Retinal pigment epithelial cell (primary cell): ENCODE measurements at regions not wholly inside any gene's neighbourhood (a gene's known extent, or its start where the extent isn't known, plus 50 kb on each side); places are given as distances from the start of the nearest gene placed in this dataset.

Source experiments
- DNase-seq: peaks from one replicate; pipeline ENCODE4 v3.0.0-alpha.2; 2010; ENCODE audit warnings: low read depth
- H3K4me3 ChIP-seq: 2 replicates; pipeline ENCODE4 v1.5.1; 2011; ENCODE audit warnings: mild to moderate bottlenecking, low read length, control low read depth, moderate library complexity
- TF ChIP-seq, protein P1 (sequence below): conservative IDR thresholded peaks from 2 replicates; pipeline ENCODE4 v1.5.1; 2011; ENCODE audit warnings: low read depth, low read length, control low read depth, inconsistent platforms

GRCh38 chr9:91047993-91048607, 246.5 kb downstream of the SYK start:
- no peak for DNase-seq
- H3K4me3 ChIP-seq, result no peak overlapping the region
- TF ChIP-seq, protein P1, sequence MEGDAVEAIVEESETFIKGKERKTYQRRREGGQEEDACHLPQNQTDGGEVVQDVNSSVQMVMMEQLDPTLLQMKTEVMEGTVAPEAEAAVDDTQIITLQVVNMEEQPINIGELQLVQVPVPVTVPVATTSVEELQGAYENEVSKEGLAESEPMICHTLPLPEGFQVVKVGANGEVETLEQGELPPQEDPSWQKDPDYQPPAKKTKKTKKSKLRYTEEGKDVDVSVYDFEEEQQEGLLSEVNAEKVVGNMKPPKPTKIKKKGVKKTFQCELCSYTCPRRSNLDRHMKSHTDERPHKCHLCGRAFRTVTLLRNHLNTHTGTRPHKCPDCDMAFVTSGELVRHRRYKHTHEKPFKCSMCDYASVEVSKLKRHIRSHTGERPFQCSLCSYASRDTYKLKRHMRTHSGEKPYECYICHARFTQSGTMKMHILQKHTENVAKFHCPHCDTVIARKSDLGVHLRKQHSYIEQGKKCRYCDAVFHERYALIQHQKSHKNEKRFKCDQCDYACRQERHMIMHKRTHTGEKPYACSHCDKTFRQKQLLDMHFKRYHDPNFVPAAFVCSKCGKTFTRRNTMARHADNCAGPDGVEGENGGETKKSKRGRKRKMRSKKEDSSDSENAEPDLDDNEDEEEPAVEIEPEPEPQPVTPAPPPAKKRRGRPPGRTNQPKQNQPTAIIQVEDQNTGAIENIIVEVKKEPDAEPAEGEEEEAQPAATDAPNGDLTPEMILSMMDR, result no peak

DNA sequence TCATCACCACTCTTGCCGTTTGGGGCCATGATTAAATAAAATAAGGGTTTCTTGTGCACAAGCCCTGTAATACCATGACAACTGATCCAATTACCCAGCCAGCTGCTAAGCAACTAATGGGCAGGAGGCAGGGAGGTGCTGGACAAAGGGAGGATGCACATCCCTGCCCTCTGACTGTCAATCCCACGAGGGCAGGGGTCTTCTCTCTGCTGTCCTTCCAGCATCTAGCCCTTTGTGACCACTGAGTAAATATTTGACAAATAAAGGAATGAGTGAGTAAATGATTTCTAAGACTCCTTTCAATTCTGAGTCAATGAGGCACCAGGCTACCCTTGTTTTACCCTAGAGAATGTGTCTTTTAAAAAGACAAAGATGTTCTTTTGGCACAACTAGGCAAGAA, 247.1 kb downstream of the SYK start:
- no peak for DNase-seq
- H3K4me3 ChIP-seq, result no peak overlapping the region
- TF ChIP-seq, protein P1, result no peak

- no peak for DNase-seq
- TF ChIP-seq, protein P1, result no peak
These were observed 252.2 kb downstream of the SYK start for GRCh38 chr9:91053824-91054223.

GRCh38 chr9:91055845-91056244, 254.2 kb downstream of the SYK start:
- DNase-seq, result no peak
- no peak overlapping the region for H3K4me3 ChIP-seq
- TF ChIP-seq, protein P1, result no peak

More at GRCh38 chr9:91053824-91054223, 252.2 kb downstream of the SYK start:
- H3K4me3 ChIP-seq, result no peak overlapping the region

DNA sequence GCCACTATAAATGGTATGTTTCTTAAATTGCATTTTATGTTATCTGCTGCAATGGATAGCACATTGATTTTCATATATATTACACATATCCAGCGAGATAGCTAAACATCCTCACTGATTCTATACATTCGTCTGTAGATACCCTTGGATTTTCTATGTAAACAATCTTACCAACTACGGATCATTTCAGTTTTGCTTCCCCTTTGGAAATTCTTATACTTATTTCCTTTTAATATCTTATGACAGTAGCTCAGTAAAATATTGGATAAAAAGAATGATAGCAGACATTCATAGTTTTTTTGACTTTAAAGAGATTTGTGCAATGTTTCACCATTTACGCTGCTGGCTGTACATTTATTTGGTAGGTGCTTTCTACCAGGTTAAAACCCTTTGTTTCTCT, 254.9 kb downstream of the SYK start:
- TF ChIP-seq, protein P1, result no peak
- DNase-seq, result no peak
- H3K4me3 ChIP-seq, result no peak overlapping the region

GRCh38 chr9:91056917-91057316, 255.3 kb downstream of the SYK start:
- no peak overlapping the region for H3K4me3 ChIP-seq
- TF ChIP-seq, protein P1, result no peak
- DNase-seq, result no peak

DNA sequence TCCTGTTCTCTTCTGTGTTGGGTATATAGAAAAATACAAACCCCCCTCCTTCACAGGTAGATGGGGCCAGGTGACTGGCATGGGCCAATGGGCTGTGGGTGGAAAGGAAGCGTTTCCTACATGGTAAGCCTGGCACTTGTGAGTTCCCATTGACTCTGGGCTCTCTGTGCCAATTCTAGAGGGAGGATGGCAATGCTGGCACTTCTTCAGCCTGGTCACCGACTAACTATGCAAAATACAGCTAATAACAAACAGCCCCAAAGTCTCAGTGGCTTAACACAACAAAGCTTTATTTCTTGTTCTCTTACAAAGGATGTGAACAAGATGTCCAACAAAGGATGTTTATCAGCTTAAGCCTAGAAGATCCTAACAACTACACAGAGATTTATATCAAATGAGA, 258.1 kb downstream of the SYK start:
- TF ChIP-seq, protein P1, result no peak
- DNase-seq, result no peak

More for the DNA sequence above, 258.1 kb downstream of the SYK start:
- no peak overlapping the region for H3K4me3 ChIP-seq
